Natural killer cell (primary cell): ENCODE measurements at regions not wholly inside any gene's neighbourhood (a gene's known extent, or its start where the extent isn't known, plus 50 kb on each side); places are given as distances from the start of the nearest gene placed in this dataset.
"Not testable (repeated sequence)": the region's sequence is repeated elsewhere in the genome, so short reads cannot be mapped to it uniquely, and the experiment has no call there.

Experiments
- ATAC-seq, 3 donors: fragments of 150-1000 bp in 2 of 3; fragments of 200-7000 bp in 1 of 3; cut with Tn5 transposase; 1 replicate in 1 of 3; 2 replicates in 2 of 3; pipeline ENCODE4 v1.10.0; 2021; ENCODE audit warnings: mild to moderate bottlenecking in 2 of 3, moderate library complexity in 2 of 3
- DNase-seq, 2 donors: peaks; one replicate each; pipeline versions ENCODE4 v3.0.0 to v3.0.0-alpha.2; 2013 to 2021; ENCODE audit warnings: mixed read lengths in 1 of 2
- H3K27ac ChIP-seq: one replicate; pipeline ENCODE4 v1.5.1; 2013; ENCODE audit warnings: mild to moderate bottlenecking, low read length
- H3K27me3 ChIP-seq: one replicate; pipeline ENCODE4 v1.6.1; 2013; ENCODE audit warnings: low read length; ENCODE audit not compliant: control insufficient read depth, insufficient read depth
- H3K36me3 ChIP-seq: one replicate; pipeline ENCODE4 v1.6.1; 2013; ENCODE audit warnings: low read length; ENCODE audit not compliant: control insufficient read depth, insufficient read depth
- H3K4me1 ChIP-seq: one replicate; pipeline ENCODE4 v1.6.1; 2013; ENCODE audit warnings: low read length; ENCODE audit not compliant: control insufficient read depth, insufficient read depth
- H3K4me3 ChIP-seq: one replicate; pipeline ENCODE4 v1.5.1; 2013; ENCODE audit warnings: low read length
- H3K9me3 ChIP-seq: one replicate; pipeline ENCODE4 v1.6.1; 2013; ENCODE audit warnings: low read length; ENCODE audit not compliant: control insufficient read depth, insufficient read depth
- H3K27ac Mint-ChIP-seq, 2 donors: one replicate each; pipeline ENCODE4 v1.8.0; 2022; ENCODE audit warnings: mild to moderate bottlenecking in 2 of 2, mixed read lengths in 2 of 2, moderate library complexity in 1 of 2
- H3K27me3 Mint-ChIP-seq, 2 donors: one replicate each; pipeline ENCODE4 v1.8.0; 2022; ENCODE audit warnings: low read depth in 2 of 2, mixed read lengths in 2 of 2
- H3K36me3 Mint-ChIP-seq: one replicate; pipeline ENCODE4 v1.8.0; 2022; ENCODE audit warnings: mixed read lengths
- H3K4me1 Mint-ChIP-seq, 2 donors: one replicate each; pipeline ENCODE4 v1.8.0; 2022; ENCODE audit warnings: mixed read lengths in 2 of 2
- H3K4me3 Mint-ChIP-seq: one replicate; pipeline ENCODE4 v1.8.0; 2022; ENCODE audit warnings: mild to moderate bottlenecking, moderate library complexity, mixed read lengths
- H3K9me3 Mint-ChIP-seq, 2 donors: one replicate each; pipeline ENCODE4 v1.8.0; 2022; ENCODE audit warnings: mixed read lengths in 2 of 2
- CTCF ChIP-seq: fragments of 200-600 bp; IDR thresholded peaks from one replicate; pipeline ENCODE4 v1.8.0; 2022; ENCODE audit warnings: antibody characterized with exemption
- WGBS: methylation state at CpG from one replicate; pipeline ENCODE4 v1.1.7; 2013; ENCODE audit warnings: missing lambda C conversion rate; ENCODE audit not compliant: insufficient coverage; 5-methylcytosine and 5-hydroxymethylcytosine counted together
- intact Hi-C: fragments of 100-400 bp; cut with micrococcal nuclease; formaldehyde crosslinking; loops from one replicate; pipeline ENCODE4 v1.14.2; 2022

GRCh38 chr3:65005486-65005885 is 317.7 kb upstream of the ADAMTS9 start:
- Histone ChIP-seq H3K36me3 (no peaks in the 10 kb centered on the region), H3K27ac (no peak overlapping the region), H3K27me3 (no peaks in the 10 kb centered on the region), H3K4me3 (no peak overlapping the region), H3K4me1 (no peaks in the 10 kb centered on the region), H3K9me3 (peaks cover 4% of the 10 kb centered on the region)
- ATAC-seq, result no peak
- H3K36me3 Mint-ChIP-seq, result no peaks in the 10 kb centered on the region
- WGBS, result 67% methylated on average over 1 of the region's 2 CpGs
- H3K4me1 Mint-ChIP-seq, result no peaks in the 10 kb centered on the region
- DNase-seq, result no peak
- TF ChIP-seq CTCF, result no peak
- no peak overlapping the region for H3K4me3 Mint-ChIP-seq
- no peak overlapping the region for H3K27ac Mint-ChIP-seq
- H3K9me3 Mint-ChIP-seq, result peaks cover 7 to 20% of the 10 kb centered on the region in 2 donors
- intact Hi-C loops, result no loop called here
- H3K27me3 Mint-ChIP-seq, result no peaks in the 10 kb centered on the region

GRCh38 chr3:65004795-65005295 is 317.0 kb upstream of the ADAMTS9 start:
- intact Hi-C loops, result no loop called here
- TF ChIP-seq CTCF, result no peak
- H3K27me3 Mint-ChIP-seq, result no peaks in the 10 kb centered on the region

GRCh38 chr3:65004306-65004705 is 316.5 kb upstream of the ADAMTS9 start:
- Histone ChIP-seq H3K9me3 (peaks cover 4% of the 10 kb centered on the region), H3K36me3 (no peaks in the 10 kb centered on the region), H3K4me3 (no peak overlapping the region), H3K27ac (no peak overlapping the region), H3K4me1 (no peaks in the 10 kb centered on the region), H3K27me3 (no peaks in the 10 kb centered on the region)
- ATAC-seq (no peak), DNase-seq (no peak)
- Mint-ChIP-seq H3K27me3 (no peaks in the 10 kb centered on the region), H3K36me3 (no peaks in the 10 kb centered on the region), H3K9me3 (peaks cover 6 to 17% of the 10 kb centered on the region in 2 donors), H3K27ac (no peak overlapping the region), H3K4me1 (no peaks in the 10 kb centered on the region), H3K4me3 (no peak overlapping the region)
- TF ChIP-seq CTCF, result no peak
- 14% methylated on average over 1 of the region's 1 CpG for WGBS
- intact Hi-C loops, result no loop called here

More at GRCh38 chr3:65004795-65005295, 317.0 kb upstream of the ADAMTS9 start:
- H3K4me1 Mint-ChIP-seq, result no peaks in the 10 kb centered on the region
- no peak overlapping the region for H3K27ac ChIP-seq
- H3K27ac Mint-ChIP-seq, result no peak overlapping the region
- no peaks in the 10 kb centered on the region for H3K36me3 ChIP-seq
- no peaks in the 10 kb centered on the region for H3K36me3 Mint-ChIP-seq
- H3K4me3 ChIP-seq, result no peak overlapping the region
- H3K27me3 ChIP-seq, result no peaks in the 10 kb centered on the region
- H3K4me1 ChIP-seq, result no peaks in the 10 kb centered on the region
- ATAC-seq, result no peak
- DNase-seq, result no peak
- no peak overlapping the region for H3K4me3 Mint-ChIP-seq
- H3K9me3 ChIP-seq, result peaks cover 4% of the 10 kb centered on the region
- 83% methylated on average over 4 of the region's 4 CpGs for WGBS
- H3K9me3 Mint-ChIP-seq, result peaks cover 6 to 17% of the 10 kb centered on the region in 2 donors

GRCh38 chr3:65001119-65001518 is 313.3 kb upstream of the ADAMTS9 start:
- H3K27me3 Mint-ChIP-seq, H3K36me3 ChIP-seq, H3K4me3 ChIP-seq, DNase-seq, H3K27ac Mint-ChIP-seq, H3K27ac ChIP-seq, H3K4me3 Mint-ChIP-seq, H3K27me3 ChIP-seq, H3K9me3 ChIP-seq, ATAC-seq, intact Hi-C loops, H3K4me1 ChIP-seq, H3K36me3 Mint-ChIP-seq, H3K4me1 Mint-ChIP-seq: not testable (repeated sequence)
- WGBS, result 96% methylated on average over 2 of the region's 4 CpGs
- peaks cover 9 to 19% of the 10 kb centered on the region in 2 donors for H3K9me3 Mint-ChIP-seq
